PC-9 (cell line): ENCODE measurements at regions not wholly inside any gene's neighbourhood (a gene's known extent, or its start where the extent isn't known, plus 50 kb on each side); places are given as distances from the start of the nearest gene placed in this dataset.

Experiments
- BruUV-seq: library from RNA; stranded (reverse); fragments of 400-500 nt; replicated peaks from 2 replicates; lab custom pipeline; 2021; lab: Mats Ljungman, UMichigan
- CTCF ChIA-PET: fragments of 300-600 bp; sonication (Branson Sonifier 250); formaldehyde crosslinking; loops from one replicate; lab custom pipeline; 2022; ENCODE audit warnings: antibody characterized with exemption; lab: Charles Lee
- POLR2A ChIA-PET: fragments of 300-600 bp; sonication (Branson Sonifier 250); formaldehyde crosslinking; loops from one replicate; lab custom pipeline; 2022; ENCODE audit warnings: antibody characterized with exemption; ENCODE audit not compliant: unreplicated experiment; lab: Charles Lee
- DNase-seq, 2 experiments: peaks; one replicate each; pipeline versions ENCODE4 v3.0.0 to v3.0.0-alpha.2; 2015 to 2022; ENCODE audit warnings: mixed read lengths in 1 of 2
- H2AFZ ChIP-seq: fragments of 200-600 bp; sonication (generic); 2 replicates; pipeline ENCODE4 v1.8.1; 2017; ENCODE audit warnings: antibody characterized with exemption
- H3F3A ChIP-seq: fragments of 200-600 bp; sonication (generic); 2 replicates; pipeline ENCODE4 v1.8.1; 2017; ENCODE audit warnings: antibody characterized with exemption, mild to moderate bottlenecking, low read depth; ENCODE audit not compliant: insufficient read depth
- H3K27ac ChIP-seq: fragments of 200-600 bp; sonication (generic); 2 replicates; pipeline ENCODE4 v1.6.1; 2016; ENCODE audit warnings: mixed run types
- H3K27me3 ChIP-seq: fragments of 200-600 bp; sonication (generic); 2 replicates; pipeline ENCODE4 v1.6.1; 2016; ENCODE audit warnings: low read depth, mixed run types; ENCODE audit not compliant: insufficient read depth
- H3K36me3 ChIP-seq: fragments of 200-600 bp; sonication (generic); 2 replicates; pipeline ENCODE4 v1.6.1; 2016; ENCODE audit warnings: low read depth, mixed run types
- H3K4me1 ChIP-seq: fragments of 200-600 bp; sonication (generic); replicated peaks from 2 replicates; pipeline ENCODE4 v1.6.1; 2016; ENCODE audit warnings: mixed run types; ENCODE audit not compliant: insufficient read depth
- H3K4me2 ChIP-seq: fragments of 200-600 bp; sonication (generic); 2 replicates; pipeline ENCODE4 v1.6.1; 2017; ENCODE audit warnings: mixed run types
- H3K4me3 ChIP-seq: fragments of 200-600 bp; sonication (generic); 2 replicates; pipeline ENCODE4 v1.6.1; 2016; ENCODE audit warnings: mixed run types
- H3K79me2 ChIP-seq: fragments of 200-600 bp; sonication (generic); 2 replicates; pipeline ENCODE4 v1.6.1; 2017; ENCODE audit warnings: low read depth, mixed run types
- H3K9me2 ChIP-seq: fragments of 200-600 bp; sonication (generic); 2 replicates; pipeline ENCODE4 v1.8.1; 2017; ENCODE audit warnings: mild to moderate bottlenecking; ENCODE audit not compliant: insufficient read depth
- H3K9me3 ChIP-seq: fragments of 200-600 bp; sonication (generic); 2 replicates; pipeline ENCODE4 v1.8.1; 2016; ENCODE audit warnings: low read depth; ENCODE audit not compliant: insufficient read depth
- H4K20me1 ChIP-seq: fragments of 200-600 bp; sonication (generic); 2 replicates; pipeline ENCODE4 v1.8.1; 2017; ENCODE audit not compliant: insufficient read depth
- EZH2 ChIP-seq: fragments of 200-600 bp; sonication (generic); IDR thresholded peaks from 2 replicates; pipeline ENCODE4 v1.8.0; 2017; ENCODE audit warnings: antibody characterized with exemption, low read depth
- intact Hi-C: fragments of 100-400 bp; cut with micrococcal nuclease; formaldehyde crosslinking; loops from one replicate; pipeline ENCODE4 v1.10.0; 2022; ENCODE audit not compliant: unreplicated experiment
- TF ChIP-seq, protein P1 (sequence below): fragments of 200-600 bp; sonication (generic); conservative IDR thresholded peaks from 2 replicates; pipeline ENCODE4 v1.6.1; 2017; ENCODE audit warnings: mixed run types, antibody characterized with exemption, mild to moderate bottlenecking, moderate library complexity

DNA sequence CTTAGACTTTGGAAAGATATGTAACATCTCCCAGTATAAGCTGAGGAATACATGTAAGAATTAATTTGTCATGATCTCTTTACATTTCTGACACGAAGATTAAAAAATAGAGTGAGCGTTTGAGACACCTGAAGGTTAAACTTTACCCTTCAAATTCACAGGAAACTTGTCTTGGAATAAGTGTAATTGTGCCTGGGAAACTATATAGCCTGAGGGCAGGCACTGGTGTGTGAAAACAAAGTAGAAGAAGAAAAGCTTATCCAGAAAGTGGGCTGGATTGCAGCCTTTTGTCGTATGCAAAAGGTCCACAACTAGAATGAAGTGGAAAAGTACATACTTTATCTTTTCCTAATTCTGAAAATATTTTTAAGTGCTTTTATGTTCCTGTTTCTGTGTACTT is 275.7 kb upstream of the TCF21 start:
- no TSS peak for BruUV-seq
- H3K9me3 ChIP-seq = peaks cover 17% of the 10 kb centered on the region; the same call in 1 of the 2 replicates
- ChIA-PET CTCF (no interaction called here), POLR2A (no interaction called here)
- no peaks in the 10 kb centered on the region for H4K20me1 ChIP-seq
- H3K36me3 ChIP-seq = no peaks in the 10 kb centered on the region
- no peak overlapping the region for H3K27ac ChIP-seq
- no peak overlapping the region for H3K4me2 ChIP-seq
- intact Hi-C loops = no loop called here
- no peak overlapping the region for H3K4me3 ChIP-seq
- H3K27me3 ChIP-seq = no peaks in the 10 kb centered on the region
- H3K9me2 ChIP-seq = no peaks in the 10 kb centered on the region
- no peak for DNase-seq
- H2AFZ ChIP-seq = no peak overlapping the region
- TF ChIP-seq, protein P1, sequence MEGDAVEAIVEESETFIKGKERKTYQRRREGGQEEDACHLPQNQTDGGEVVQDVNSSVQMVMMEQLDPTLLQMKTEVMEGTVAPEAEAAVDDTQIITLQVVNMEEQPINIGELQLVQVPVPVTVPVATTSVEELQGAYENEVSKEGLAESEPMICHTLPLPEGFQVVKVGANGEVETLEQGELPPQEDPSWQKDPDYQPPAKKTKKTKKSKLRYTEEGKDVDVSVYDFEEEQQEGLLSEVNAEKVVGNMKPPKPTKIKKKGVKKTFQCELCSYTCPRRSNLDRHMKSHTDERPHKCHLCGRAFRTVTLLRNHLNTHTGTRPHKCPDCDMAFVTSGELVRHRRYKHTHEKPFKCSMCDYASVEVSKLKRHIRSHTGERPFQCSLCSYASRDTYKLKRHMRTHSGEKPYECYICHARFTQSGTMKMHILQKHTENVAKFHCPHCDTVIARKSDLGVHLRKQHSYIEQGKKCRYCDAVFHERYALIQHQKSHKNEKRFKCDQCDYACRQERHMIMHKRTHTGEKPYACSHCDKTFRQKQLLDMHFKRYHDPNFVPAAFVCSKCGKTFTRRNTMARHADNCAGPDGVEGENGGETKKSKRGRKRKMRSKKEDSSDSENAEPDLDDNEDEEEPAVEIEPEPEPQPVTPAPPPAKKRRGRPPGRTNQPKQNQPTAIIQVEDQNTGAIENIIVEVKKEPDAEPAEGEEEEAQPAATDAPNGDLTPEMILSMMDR = no peak
- TF ChIP-seq EZH2 = no peak
- no peaks in the 10 kb centered on the region for H3K79me2 ChIP-seq
- peaks cover 25% of the 10 kb centered on the region for H3F3A ChIP-seq
- peaks cover 28% of the 10 kb centered on the region for H3K4me1 ChIP-seq

DNA sequence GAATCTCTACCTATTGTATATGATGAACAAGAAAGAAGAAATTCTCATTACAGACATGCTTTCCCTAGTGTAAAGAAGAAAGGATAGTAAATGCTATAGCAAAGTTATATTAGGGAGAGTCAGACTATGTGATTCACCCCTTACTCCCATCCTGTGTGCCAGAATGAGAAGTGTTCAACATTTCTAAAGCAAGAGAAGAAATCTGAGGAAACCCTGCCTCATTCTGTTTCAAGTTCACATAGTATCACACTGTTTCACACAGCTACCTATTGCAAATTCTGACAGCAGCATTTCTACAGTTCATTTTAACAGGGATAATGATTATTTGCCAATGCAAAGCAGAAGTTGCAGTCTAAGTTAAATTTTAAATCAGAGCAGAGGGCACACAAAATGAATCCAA is 267.2 kb upstream of the TCF21 start:
- no peaks in the 10 kb centered on the region for H3K79me2 ChIP-seq
- BruUV-seq = no TSS peak
- ChIA-PET CTCF (no interaction called here), POLR2A (no interaction called here)
- H3K9me2 ChIP-seq = no peaks in the 10 kb centered on the region
- no peaks in the 10 kb centered on the region for H3F3A ChIP-seq
- no peaks in the 10 kb centered on the region for H3K36me3 ChIP-seq
- H3K4me1 ChIP-seq = 0 out of 2 replicates have a peak, but pooled peaks cover 4% of the 10 kb centered on the region
- no peak for DNase-seq
- TF ChIP-seq, protein P1 = no peak
- no peak for TF ChIP-seq EZH2
- no peaks in the 10 kb centered on the region for H3K9me3 ChIP-seq
- H2AFZ ChIP-seq = no peak overlapping the region
- no peak overlapping the region for H3K4me3 ChIP-seq
- no peaks in the 10 kb centered on the region for H4K20me1 ChIP-seq
- H3K27me3 ChIP-seq = no peaks in the 10 kb centered on the region
- no peak overlapping the region for H3K4me2 ChIP-seq
- intact Hi-C loops = no loop called here
- H3K27ac ChIP-seq = no peak overlapping the region

DNA sequence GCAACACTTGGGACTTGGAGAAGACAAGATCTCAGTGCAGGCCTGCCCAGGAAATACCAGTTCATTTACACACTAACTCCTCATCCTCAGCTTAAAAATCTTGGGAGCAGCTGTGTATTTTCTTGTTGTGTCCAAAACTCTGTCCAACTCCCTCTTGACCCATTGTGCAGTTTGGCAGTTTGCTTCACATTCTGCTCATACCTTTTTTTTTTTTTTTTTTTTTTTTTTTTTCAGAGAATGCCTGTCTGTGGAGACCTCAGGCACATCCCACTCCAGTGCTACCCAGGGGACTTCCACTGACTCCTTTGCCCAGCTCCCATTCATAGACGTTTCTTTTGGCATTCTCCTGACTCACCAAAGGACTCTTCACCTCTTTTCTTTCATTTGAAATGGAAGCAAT is 265.8 kb upstream of the TCF21 start:
- POLR2A ChIA-PET = no interaction called here
- H3K4me2 ChIP-seq = no peak overlapping the region
- H3K36me3 ChIP-seq = no peaks in the 10 kb centered on the region
- BruUV-seq = no TSS peak
- CTCF ChIA-PET = no interaction called here
- 0 out of 2 replicates have a peak, but pooled peaks cover 4% of the 10 kb centered on the region for H3K4me1 ChIP-seq
- no peaks in the 10 kb centered on the region for H3K9me2 ChIP-seq
- no peaks in the 10 kb centered on the region for H3F3A ChIP-seq
- TF ChIP-seq EZH2 = no peak
- TF ChIP-seq, protein P1 = no peak
- intact Hi-C loops = no loop called here
- no peak for DNase-seq
- H3K27me3 ChIP-seq = no peaks in the 10 kb centered on the region
- H3K4me3 ChIP-seq = no peak overlapping the region
- H3K79me2 ChIP-seq = no peaks in the 10 kb centered on the region
- no peaks in the 10 kb centered on the region for H4K20me1 ChIP-seq
- H2AFZ ChIP-seq = no peak overlapping the region
- H3K27ac ChIP-seq = no peak overlapping the region
- no peaks in the 10 kb centered on the region for H3K9me3 ChIP-seq
